AG10803 (cell line): ENCODE measurements at regions not wholly inside any gene's neighbourhood (a gene's known extent, or its start where the extent isn't known, plus 50 kb on each side); places are given as distances from the start of the nearest gene placed in this dataset.

Source experiments
- DNase-seq: peaks from one replicate; pipeline ENCODE4 v3.0.0; 2010; ENCODE audit warnings: low read depth
- H3K4me3 ChIP-seq: 2 replicates; pipeline ENCODE4 v1.5.1; 2011; ENCODE audit warnings: mild to moderate bottlenecking, low read length, control low read depth
- TF ChIP-seq, protein P1 (sequence below): conservative IDR thresholded peaks from 2 replicates; pipeline ENCODE4 v1.5.1; 2011; ENCODE audit warnings: mild to moderate bottlenecking, low read length, control low read depth, inconsistent platforms

DNA sequence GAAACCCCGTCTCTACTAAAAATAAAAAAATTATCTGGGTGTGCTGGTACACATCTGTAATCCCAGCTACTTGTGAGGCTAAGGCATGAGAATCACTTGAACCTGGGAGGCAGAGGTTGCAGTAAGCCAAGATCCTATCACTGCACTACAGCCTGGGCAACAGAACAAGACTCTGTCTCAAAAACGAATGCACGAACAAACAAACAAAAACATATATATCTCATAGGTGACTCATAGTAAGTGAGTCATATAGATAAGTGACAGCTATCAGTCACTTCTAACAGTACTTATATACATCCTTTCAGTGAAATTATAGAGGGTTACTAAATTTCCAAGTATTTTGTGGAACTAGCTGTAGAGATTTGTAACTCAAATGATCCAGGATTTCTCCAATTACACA lies 127.3 kb upstream of the FIGN start:
- no peak for DNase-seq
- TF ChIP-seq, protein P1, sequence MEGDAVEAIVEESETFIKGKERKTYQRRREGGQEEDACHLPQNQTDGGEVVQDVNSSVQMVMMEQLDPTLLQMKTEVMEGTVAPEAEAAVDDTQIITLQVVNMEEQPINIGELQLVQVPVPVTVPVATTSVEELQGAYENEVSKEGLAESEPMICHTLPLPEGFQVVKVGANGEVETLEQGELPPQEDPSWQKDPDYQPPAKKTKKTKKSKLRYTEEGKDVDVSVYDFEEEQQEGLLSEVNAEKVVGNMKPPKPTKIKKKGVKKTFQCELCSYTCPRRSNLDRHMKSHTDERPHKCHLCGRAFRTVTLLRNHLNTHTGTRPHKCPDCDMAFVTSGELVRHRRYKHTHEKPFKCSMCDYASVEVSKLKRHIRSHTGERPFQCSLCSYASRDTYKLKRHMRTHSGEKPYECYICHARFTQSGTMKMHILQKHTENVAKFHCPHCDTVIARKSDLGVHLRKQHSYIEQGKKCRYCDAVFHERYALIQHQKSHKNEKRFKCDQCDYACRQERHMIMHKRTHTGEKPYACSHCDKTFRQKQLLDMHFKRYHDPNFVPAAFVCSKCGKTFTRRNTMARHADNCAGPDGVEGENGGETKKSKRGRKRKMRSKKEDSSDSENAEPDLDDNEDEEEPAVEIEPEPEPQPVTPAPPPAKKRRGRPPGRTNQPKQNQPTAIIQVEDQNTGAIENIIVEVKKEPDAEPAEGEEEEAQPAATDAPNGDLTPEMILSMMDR, result no peak
- H3K4me3 ChIP-seq, result no peak overlapping the region

DNA sequence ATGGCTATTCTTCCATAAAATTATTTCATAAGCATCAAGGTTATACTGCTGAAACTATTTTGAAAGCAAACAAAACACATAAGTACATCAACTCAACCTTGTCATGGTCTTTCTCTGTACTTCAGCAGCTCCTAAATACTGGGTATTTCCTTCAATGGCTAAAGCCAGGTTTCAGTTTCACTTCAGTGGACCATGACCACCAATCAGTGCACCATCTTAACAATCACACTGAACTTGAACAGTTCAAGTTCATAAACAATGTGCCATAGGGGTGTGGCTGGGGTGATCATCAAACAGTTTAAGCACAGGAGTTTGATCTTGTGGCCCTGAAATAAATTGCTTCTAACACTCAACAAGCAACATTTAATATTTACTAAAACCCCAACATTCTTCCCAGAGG lies 124.1 kb upstream of the FIGN start:
- H3K4me3 ChIP-seq, result no peak overlapping the region
- TF ChIP-seq, protein P1, result no peak
- DNase-seq, result no peak

DNA sequence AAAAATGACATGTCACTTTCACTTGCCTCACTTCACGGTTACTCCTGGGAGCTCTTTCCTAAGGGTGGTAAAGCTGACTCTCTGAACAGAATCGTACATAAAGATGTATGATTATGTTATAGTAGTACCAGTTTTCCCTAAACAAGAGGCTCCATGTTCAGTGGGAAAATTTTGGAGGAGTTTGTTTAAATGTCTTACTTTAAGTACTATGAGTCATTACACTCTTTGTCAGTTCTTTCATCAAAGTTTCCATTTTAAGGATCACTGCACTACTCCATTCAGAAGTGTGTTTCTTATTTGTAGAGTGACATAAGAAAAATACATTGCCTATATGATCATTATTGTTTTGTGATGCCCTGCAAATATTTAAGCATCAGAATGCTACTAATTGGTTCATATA lies 121.1 kb upstream of the FIGN start:
- DNase-seq, result no peak
- no peak overlapping the region for H3K4me3 ChIP-seq
- TF ChIP-seq, protein P1, result no peak

DNA sequence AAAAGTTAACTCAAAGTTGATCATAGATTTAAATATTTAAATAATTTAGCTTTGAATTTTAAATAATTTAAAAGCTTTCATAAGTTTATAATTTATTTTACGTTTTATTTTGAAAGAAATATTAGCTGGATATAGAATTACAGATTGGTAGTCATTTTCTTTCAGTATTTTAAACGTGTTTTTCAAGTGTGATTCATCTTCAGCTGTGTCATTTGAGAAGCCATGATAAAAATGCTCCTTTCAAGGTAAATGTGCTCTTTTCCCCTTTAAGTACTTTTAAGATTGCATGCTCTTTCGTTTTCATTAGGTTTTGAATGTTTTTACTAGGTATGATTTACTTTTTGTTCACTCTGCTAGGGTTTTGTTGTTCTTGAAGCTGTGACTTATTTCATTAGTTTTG lies 116.8 kb upstream of the FIGN start:
- no peak for DNase-seq
- TF ChIP-seq, protein P1, result no peak
- H3K4me3 ChIP-seq, result no peak overlapping the region

DNA sequence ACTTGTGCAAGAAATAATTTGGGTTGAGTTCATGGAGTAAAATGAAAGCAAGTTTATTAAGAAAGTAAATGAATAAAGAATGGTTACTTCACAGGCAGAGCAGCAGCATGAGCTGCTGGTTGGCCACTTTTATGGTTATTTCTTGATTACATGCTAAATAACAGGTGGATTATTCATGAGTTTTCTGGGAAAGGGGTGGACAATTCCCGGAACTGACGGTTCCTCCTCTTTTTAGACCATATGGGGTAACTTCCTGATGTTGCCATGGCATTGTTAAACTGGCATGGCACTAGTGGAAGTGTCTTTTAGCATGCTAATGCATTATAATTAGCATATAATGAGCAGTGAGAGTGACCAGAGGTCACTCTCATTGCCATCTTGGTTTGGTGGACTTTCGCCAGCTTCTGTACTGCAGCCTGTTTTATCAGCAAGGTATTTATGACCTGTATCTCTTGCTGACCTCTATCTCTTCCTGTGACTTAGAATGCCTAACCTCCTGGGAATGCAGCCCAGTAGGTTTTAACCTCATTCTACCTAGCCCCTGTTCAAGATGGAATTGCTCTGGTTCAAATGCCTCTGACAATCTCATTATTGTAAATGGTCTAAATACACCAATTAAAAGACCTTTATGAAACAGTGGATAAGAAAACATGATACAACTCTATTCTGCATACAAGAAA lies 114.1 kb upstream of the FIGN start:
- H3K4me3 ChIP-seq, result no peak overlapping the region
- DNase-seq, result no peak
- TF ChIP-seq, protein P1, result no peak

DNA sequence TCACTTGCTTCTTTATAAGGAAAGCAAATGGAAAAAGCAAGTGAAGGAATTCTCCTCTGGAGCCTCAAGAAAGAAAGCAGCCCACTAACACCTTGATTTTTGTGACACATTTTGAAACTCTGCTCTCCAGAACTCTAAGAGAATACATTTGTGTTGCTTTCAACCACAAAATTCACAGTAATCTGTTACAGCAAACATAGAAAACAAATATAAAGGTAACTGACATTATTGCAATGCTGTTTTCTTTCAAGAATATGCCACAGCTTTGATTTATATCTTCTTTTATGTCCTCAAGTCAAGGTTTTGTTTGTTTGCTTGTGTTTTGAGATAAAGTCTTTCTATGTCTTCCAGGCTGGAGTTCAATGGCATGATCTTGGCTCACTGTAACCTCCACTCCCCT lies 103.1 kb upstream of the FIGN start:
- H3K4me3 ChIP-seq, result no peak overlapping the region
- TF ChIP-seq, protein P1, result no peak
- DNase-seq, result no peak

DNA sequence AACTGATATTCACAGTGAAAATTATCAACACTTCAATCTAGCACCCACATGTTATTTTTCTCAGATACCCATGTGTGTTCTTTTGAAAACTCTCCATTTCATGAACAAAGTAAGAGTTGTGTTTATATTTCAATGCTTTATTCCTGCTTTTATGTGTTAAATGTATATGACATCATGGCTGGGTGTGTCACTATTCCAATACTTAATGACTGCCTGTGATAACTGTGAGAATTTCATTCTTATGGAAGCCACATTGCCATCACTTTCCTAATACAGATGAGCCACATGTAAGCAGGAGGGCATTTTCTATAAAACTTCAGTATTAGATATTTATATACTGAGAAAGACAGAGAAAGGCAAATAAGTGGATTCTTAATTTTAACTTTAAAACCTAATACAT lies 100.4 kb upstream of the FIGN start:
- DNase-seq, result no peak
- no peak overlapping the region for H3K4me3 ChIP-seq
- TF ChIP-seq, protein P1, result no peak
